DMS114 treated with DMSO at 0.1 percent for 48 hours (cell line): ENCODE measurements at regions not wholly inside any gene's neighbourhood (a gene's known extent, or its start where the extent isn't known, plus 50 kb on each side); places are given as distances from the start of the nearest gene placed in this dataset.
"Not testable (repeated sequence)": the region's sequence is repeated elsewhere in the genome, so short reads cannot be mapped to it uniquely, and the experiment has no call there.

Experiments used
- DNase-seq: peaks from one replicate; lab custom pipeline; 2025; ENCODE audit not compliant: unreplicated experiment; lab: John Stamatoyannopoulos, UW

- no peak for DNase-seq
These were observed 60.3 kb downstream of the EOMES start for GRCh38 chr3:27661797-27662196.

- DNase-seq = no peak
These were observed 62.7 kb downstream of the EOMES start for GRCh38 chr3:27659279-27660021.

GRCh38 chr3:27658741-27659140 is 63.4 kb downstream of the EOMES start:
- DNase-seq = no peak

- DNase-seq = no peak
These were observed 64.3 kb downstream of the EOMES start for GRCh38 chr3:27657871-27658270.

GRCh38 chr3:27657404-27657803 is 64.7 kb downstream of the EOMES start:
- DNase-seq = no peak

GRCh38 chr3:27656790-27657189 is 65.3 kb downstream of the EOMES start:
- DNase-seq = no peak

GRCh38 chr3:27655547-27655946 is 66.6 kb downstream of the EOMES start:
- DNase-seq = no peak

- no peak for DNase-seq
These were observed 68.1 kb downstream of the EOMES start for GRCh38 chr3:27653803-27654558.

- DNase-seq = no peak
These were observed 72.8 kb downstream of the EOMES start for GRCh38 chr3:27649277-27649676.

GRCh38 chr3:27646896-27647295 is 75.2 kb downstream of the EOMES start:
- DNase-seq = no peak

GRCh38 chr3:27644941-27645340 is 77.2 kb downstream of the EOMES start:
- DNase-seq = no peak

- DNase-seq = no peak
These were observed 78.8 kb downstream of the EOMES start for GRCh38 chr3:27643355-27643754.

GRCh38 chr3:27642796-27643195 is 79.3 kb downstream of the EOMES start:
- DNase-seq = no peak

- no peak for DNase-seq
These were observed 80.1 kb downstream of the EOMES start for GRCh38 chr3:27641888-27642601.

- no peak for DNase-seq
These were observed 80.8 kb downstream of the EOMES start for GRCh38 chr3:27641271-27641800.

- no peak for DNase-seq
These were observed 82.9 kb downstream of the EOMES start for GRCh38 chr3:27639271-27639670.

GRCh38 chr3:27638594-27638993 is 83.5 kb downstream of the EOMES start:
- DNase-seq = no peak

GRCh38 chr3:27637346-27637995 is 84.7 kb downstream of the EOMES start:
- DNase-seq = no peak

- DNase-seq = not testable (repeated sequence)
These were observed 87.1 kb downstream of the EOMES start for GRCh38 chr3:27635006-27635405.

GRCh38 chr3:27633224-27633545 is 88.9 kb downstream of the EOMES start:
- no peak for DNase-seq
